GM08714 (cell line): ENCODE measurements at regions not wholly inside any gene's neighbourhood (a gene's known extent, or its start where the extent isn't known, plus 50 kb on each side); places are given as distances from the start of the nearest gene placed in this dataset.

Experiments
- H3K4me3 ChIP-seq: fragments of 200-500 bp; sonication (Bioruptor generic); 2 replicates; pipeline ENCODE4 v1.5.1; 2014; ENCODE audit warnings: mild to moderate bottlenecking, low read length, inconsistent platforms
- ZNF274 ChIP-seq: IDR thresholded peaks from 2 replicates; pipeline ENCODE4 v1.6.1; 2012; ENCODE audit warnings: mild to moderate bottlenecking, low read depth, low read length

GRCh38 chr18:38982072-38982471 is 1416.5 kb upstream of the CELF4 start:
- no peak overlapping the region for H3K4me3 ChIP-seq
- TF ChIP-seq ZNF274 = no peak

GRCh38 chr18:38981389-38981788 is 1415.8 kb upstream of the CELF4 start:
- H3K4me3 ChIP-seq = no peak overlapping the region
- TF ChIP-seq ZNF274 = no peak

- TF ChIP-seq ZNF274 = no peak
- H3K4me3 ChIP-seq = no peak overlapping the region
Observed at GRCh38 chr18:38980420-38980819, 1414.8 kb upstream of the CELF4 start.

GRCh38 chr18:38972571-38972970 is 1407.0 kb upstream of the CELF4 start:
- TF ChIP-seq ZNF274 = no peak
- no peak overlapping the region for H3K4me3 ChIP-seq

- TF ChIP-seq ZNF274 = no peak
Observed at GRCh38 chr18:38971881-38972280, 1406.3 kb upstream of the CELF4 start.

GRCh38 chr18:38966841-38967240 is 1401.2 kb upstream of the CELF4 start:
- H3K4me3 ChIP-seq = no peak overlapping the region
- TF ChIP-seq ZNF274 = no peak

More at GRCh38 chr18:38971881-38972280, 1406.3 kb upstream of the CELF4 start:
- H3K4me3 ChIP-seq = no peak overlapping the region

GRCh38 chr18:38963943-38964660 is 1398.5 kb upstream of the CELF4 start:
- no peak overlapping the region for H3K4me3 ChIP-seq
- TF ChIP-seq ZNF274 = no peak

GRCh38 chr18:38961880-38962279 is 1396.3 kb upstream of the CELF4 start:
- no peak for TF ChIP-seq ZNF274
- no peak overlapping the region for H3K4me3 ChIP-seq

GRCh38 chr18:38957736-38958135 is 1392.1 kb upstream of the CELF4 start:
- H3K4me3 ChIP-seq = no peak overlapping the region
- TF ChIP-seq ZNF274 = no peak

- H3K4me3 ChIP-seq = no peak overlapping the region
- no peak for TF ChIP-seq ZNF274
Observed at GRCh38 chr18:38956068-38956467, 1390.5 kb upstream of the CELF4 start.

GRCh38 chr18:38951633-38952032 is 1386.0 kb upstream of the CELF4 start:
- no peak overlapping the region for H3K4me3 ChIP-seq

GRCh38 chr18:38948436-38948835 is 1382.8 kb upstream of the CELF4 start:
- no peak for TF ChIP-seq ZNF274

More at GRCh38 chr18:38951633-38952032, 1386.0 kb upstream of the CELF4 start:
- TF ChIP-seq ZNF274 = no peak

GRCh38 chr18:38944446-38945024 is 1378.9 kb upstream of the CELF4 start:
- no peak overlapping the region for H3K4me3 ChIP-seq
- no peak for TF ChIP-seq ZNF274

More at GRCh38 chr18:38948436-38948835, 1382.8 kb upstream of the CELF4 start:
- no peak overlapping the region for H3K4me3 ChIP-seq

- TF ChIP-seq ZNF274 = no peak
- H3K4me3 ChIP-seq = no peak overlapping the region
Observed at GRCh38 chr18:38941711-38942561, 1376.3 kb upstream of the CELF4 start.
